ENCODE measurements at regions not wholly inside any gene's neighbourhood (a gene's known extent, or its start where the extent isn't known, plus 50 kb on each side); places are given as distances from the start of the nearest gene placed in this dataset.

- TF ChIP-seq CTCF (conservative IDR thresholded peaks at IDR 0.05; ENCODE audit: low read depth, low read length) (no peak), POLR2A (IDR thresholded peaks at IDR 0.05; ENCODE audit: low read depth, low read length) (no peak)
Measured at GRCh38 chr10:130745821-130746220, 565.7 kb downstream of the TCERG1L start.
